SKM-1 treated with dmso at 0.1 percent for 144 hours (cell line): ENCODE measurements at regions not wholly inside any gene's neighbourhood (a gene's known extent, or its start where the extent isn't known, plus 50 kb on each side); places are given as distances from the start of the nearest gene placed in this dataset.
"Not testable (repeated sequence)": the region's sequence is repeated elsewhere in the genome, so short reads cannot be mapped to it uniquely, and the experiment has no call there.

Source experiments
- DNase-seq: peaks from one replicate; lab custom pipeline; 2025; ENCODE audit not compliant: unreplicated experiment; lab: John Stamatoyannopoulos, UW

- no peak for DNase-seq
These were observed 453.9 kb downstream of the SQOR start for GRCh38 chr15:46088486-46089445.

- DNase-seq = no peak
These were observed 454.7 kb downstream of the SQOR start for GRCh38 chr15:46089467-46089935.

- DNase-seq = peak; percentile 2
These were observed 457.1 kb downstream of the SQOR start for GRCh38 chr15:46091860-46092450.

- DNase-seq = not testable (repeated sequence)
These were observed 463.2 kb downstream of the SQOR start for GRCh38 chr15:46098006-46098405.

GRCh38 chr15:46110755-46111154 lies 475.9 kb downstream of the SQOR start:
- no peak for DNase-seq

- DNase-seq = no peak
These were observed 476.9 kb downstream of the SQOR start for GRCh38 chr15:46111730-46112129.

GRCh38 chr15:46117071-46117470 lies 482.2 kb downstream of the SQOR start:
- no peak for DNase-seq

- DNase-seq = no peak
These were observed 485.9 kb downstream of the SQOR start for GRCh38 chr15:46120713-46121112.

GRCh38 chr15:46121441-46121840 lies 486.6 kb downstream of the SQOR start:
- DNase-seq = no peak

- DNase-seq = no peak
These were observed 491.8 kb downstream of the SQOR start for GRCh38 chr15:46126581-46126980.

GRCh38 chr15:46127361-46127874 lies 492.6 kb downstream of the SQOR start:
- no peak for DNase-seq

GRCh38 chr15:46129145-46129544 lies 494.3 kb downstream of the SQOR start:
- DNase-seq = no peak

GRCh38 chr15:46131876-46132275 lies 497.0 kb downstream of the SQOR start:
- no peak for DNase-seq

GRCh38 chr15:46137443-46137842 lies 502.6 kb downstream of the SQOR start:
- no peak for DNase-seq

- DNase-seq = no peak
These were observed 511.2 kb downstream of the SQOR start for GRCh38 chr15:46146002-46146401.

- DNase-seq = no peak
These were observed 512.1 kb downstream of the SQOR start for GRCh38 chr15:46146915-46147314.

- no peak for DNase-seq
These were observed 517.0 kb downstream of the SQOR start for GRCh38 chr15:46151786-46152185.

- no peak for DNase-seq
These were observed 531.9 kb downstream of the SQOR start for GRCh38 chr15:46166750-46167149.

GRCh38 chr15:46170326-46170725 lies 535.5 kb downstream of the SQOR start:
- no peak for DNase-seq

GRCh38 chr15:46174122-46174521 lies 539.3 kb downstream of the SQOR start:
- no peak for DNase-seq

- DNase-seq = no peak
These were observed 542.4 kb downstream of the SQOR start for GRCh38 chr15:46177219-46177618.

GRCh38 chr15:46178138-46178537 lies 543.3 kb downstream of the SQOR start:
- no peak for DNase-seq
